Ammon's horn (tissue), 1 donor: ENCODE measurements at regions not wholly inside any gene's neighbourhood (a gene's known extent, or its start where the extent isn't known, plus 50 kb on each side); places are given as distances from the start of the nearest gene placed in this dataset.

Source experiments
- DNase-seq: peaks from one replicate; pipeline ENCODE4 v3.0.0-alpha.2; 2016; ENCODE audit warnings: low spot score

DNA sequence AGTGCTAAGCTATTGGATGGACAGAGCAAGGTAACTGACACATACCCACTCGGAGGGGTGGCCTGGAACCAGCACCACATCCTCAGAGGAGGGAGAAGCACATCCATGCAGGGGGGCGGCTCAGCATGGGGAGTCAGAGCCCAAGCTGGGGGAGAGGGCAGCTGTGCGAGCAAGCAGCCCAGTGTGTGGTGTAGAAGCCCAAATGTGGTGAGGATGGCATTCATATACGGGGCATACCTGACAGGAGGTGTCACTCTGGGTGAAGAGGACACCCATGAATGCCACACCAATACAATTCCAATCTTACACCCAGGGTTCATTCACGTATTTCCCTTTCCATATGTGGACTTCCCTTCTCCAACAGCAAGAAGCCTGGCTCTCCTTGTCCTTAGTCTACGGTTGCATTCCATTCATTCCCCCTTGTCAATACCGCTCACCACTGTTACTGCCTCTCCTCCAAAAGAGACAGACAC is 58.7 kb upstream of the ACAN start:
- no peak for DNase-seq

DNA sequence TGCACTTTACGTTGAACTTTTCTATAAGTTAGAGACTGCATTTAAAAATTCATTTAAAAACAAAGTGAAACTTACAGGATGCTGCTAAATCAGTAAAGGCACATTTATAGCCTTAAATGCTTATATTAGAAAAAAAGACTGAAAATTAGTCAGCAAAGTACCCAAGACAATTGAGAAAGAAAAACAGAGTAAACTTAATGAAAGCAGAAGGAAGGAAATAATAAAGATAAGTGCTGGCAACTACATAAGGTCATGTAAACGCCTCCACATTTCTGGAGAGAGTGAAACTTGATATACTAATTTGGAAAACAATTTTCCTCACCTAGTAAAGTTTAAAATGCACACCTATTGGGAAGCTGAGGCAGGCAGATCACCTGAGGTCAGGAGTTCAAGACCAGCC is 58.2 kb upstream of the ACAN start:
- DNase-seq = no peak

GRCh38 chr15:88745696-88746095 is 57.5 kb upstream of the ACAN start:
- no peak for DNase-seq

- no peak for DNase-seq
Observed at GRCh38 chr15:88746451-88746850, 56.8 kb upstream of the ACAN start.

- no peak for DNase-seq
Observed at GRCh38 chr15:88747111-88747510, 56.1 kb upstream of the ACAN start.

GRCh38 chr15:88747631-88748030 is 55.6 kb upstream of the ACAN start:
- no peak for DNase-seq

- no peak for DNase-seq
Observed at GRCh38 chr15:88748081-88748480, 55.2 kb upstream of the ACAN start.

- no peak for DNase-seq
Observed at GRCh38 chr15:88748651-88749050, 54.6 kb upstream of the ACAN start.

- DNase-seq = no peak
Observed at GRCh38 chr15:88749699-88750098, 53.5 kb upstream of the ACAN start.

DNA sequence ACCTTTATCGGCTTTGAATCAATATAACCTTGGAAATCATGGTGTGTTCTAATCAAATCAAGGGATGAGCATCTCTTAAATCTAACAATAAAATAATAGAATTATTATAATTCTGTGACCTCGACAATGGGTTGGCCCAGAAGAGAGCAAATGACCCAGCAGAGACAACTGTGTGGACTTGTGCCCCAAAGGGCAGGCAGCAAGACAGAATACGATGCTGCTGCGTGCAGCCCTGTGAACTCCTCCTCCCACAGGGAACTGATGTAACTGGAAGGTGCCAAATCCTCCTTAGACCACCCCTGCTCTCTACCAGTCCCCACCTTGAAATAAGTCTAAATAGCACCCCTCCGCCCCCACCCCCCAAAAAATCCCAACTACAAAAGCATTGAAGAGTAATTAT is 50.7 kb upstream of the ACAN start:
- DNase-seq = no peak

- no peak for DNase-seq
Observed at GRCh38 chr15:88752951-88753350, 50.3 kb upstream of the ACAN start.
